Pancreas (tissue), 10 donors: ENCODE measurements at regions not wholly inside any gene's neighbourhood (a gene's known extent, or its start where the extent isn't known, plus 50 kb on each side); places are given as distances from the start of the nearest gene placed in this dataset.

Experiments
- ATAC-seq, 4 donors: fragments of 200-7000 bp; cut with Tn5 transposase; one replicate each; pipeline versions ENCODE4 v1.8.0 to v1.9.1; 2020; ENCODE audit warnings: mild to moderate bottlenecking in 4 of 4, moderate library complexity in 4 of 4
- DNase-seq, 6 donors: peaks; one replicate each; pipeline ENCODE4 v3.0.0-alpha.2; 2020
- FAIRE-seq: peaks from 2 replicates; lab custom pipeline; 2012; peaks lifted over from hg19 to GRCh38; lab: Jason Lieb, UNC
- H3K27ac ChIP-seq, 4 donors: fragments of 200-600 bp; sonication (generic); 1 replicate in 3 of 4; 2 replicates in 1 of 4; pipeline versions ENCODE4 v1.5.0 to v1.8.0; 2020
- H3K27me3 ChIP-seq, 4 donors: fragments of 200-600 bp; one replicate each; pipeline ENCODE4 v1.8.0; 2021
- H3K36me3 ChIP-seq, 3 donors: fragments of 200-600 bp; sonication (generic) in 1 of 3; one replicate each; pipeline versions ENCODE4 v1.5.0 to v1.8.0; 2020 to 2021
- H3K4me1 ChIP-seq, 3 donors: fragments of 200-600 bp; one replicate each; pipeline ENCODE4 v1.8.0; 2021
- H3K4me3 ChIP-seq, 4 donors: fragments of 200-600 bp; sonication (generic) in 2 of 4; one replicate each; pipeline versions ENCODE4 v1.5.0 to v1.8.0; 2020 to 2021
- H3K9me3 ChIP-seq, 4 donors: fragments of 200-600 bp; one replicate each; pipeline ENCODE4 v1.8.0; 2021
- WGBS, 2 donors: extraction: QIAGEN DNeasy Blood & Tissue Kit; methylation state at CpG; one replicate each; pipeline ENCODE4 v1.1.7; 2013; 5-methylcytosine and 5-hydroxymethylcytosine counted together
- intact Hi-C, 3 donors: fragments of 100-400 bp; cut with DNase I; formaldehyde crosslinking; loops; one replicate each; pipeline versions ENCODE4 v1.11.1 to v1.14.2; 2022
- TF ChIP-seq, protein P1 (sequence below), 4 donors: fragments of 200-600 bp; sonication (generic) in 3 of 4; IDR thresholded peaks; one replicate each; pipeline versions ENCODE4 v1.5.0 to v1.8.0; 2021; ENCODE audit warnings: antibody characterized with exemption in 4 of 4
- donor health status: healthy with polysubstance abuse.
- donor health status: DM: no; HTN: no; CAD: no; lungs with moderate emphysema.
- donor health status: DM: no; HTN: no; CAD: no.
- donor health status: control.
- donor health status: control.
- donor health status: Bipolar disorder and iron deficiency.
- donor health status: DM: yes; HTN: yes; CAD: no.
- donor health status: DM: no; HTN: no; CAD: no.
- donor health status: DM: no; HTN: no; CAD: no.
- donor health status: DM: yes; HTN: yes; CAD: no.

DNA sequence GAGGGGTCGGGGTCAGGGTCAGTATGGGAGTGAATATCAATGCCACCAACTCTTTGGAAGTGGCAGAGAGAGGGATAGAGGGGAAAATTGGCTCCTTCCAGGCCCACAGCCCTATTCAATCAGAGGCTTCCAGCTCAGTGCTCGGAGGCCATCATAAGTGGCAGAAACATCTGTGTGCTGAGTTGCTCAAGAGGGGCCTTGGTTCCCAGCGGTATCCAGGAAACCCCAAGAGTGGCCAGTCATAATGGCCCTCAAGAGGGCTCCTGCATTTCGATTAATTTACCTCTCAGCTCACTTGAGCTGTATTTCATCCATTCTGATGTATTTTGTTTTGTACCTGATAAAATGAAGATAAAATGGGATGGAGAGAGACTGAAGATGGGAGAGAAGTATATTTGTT lies 154.3 kb upstream of the EOLA2 start:
- no peak overlapping the region for H3K4me3 ChIP-seq
- whole genome bisulfite sequencing, 2 donors, result 53 to 82% methylated on average over 4 of the region's 4 CpGs
- no peak overlapping the region for H3K27ac ChIP-seq
- DNase-seq (no peak), ATAC-seq (peak in 2 of 4 donors; percentile 70), FAIRE-seq (no peak)
- no peaks in the 10 kb centered on the region for H3K9me3 ChIP-seq
- no peaks in the 10 kb centered on the region for H3K36me3 ChIP-seq
- intact Hi-C loops, result no loop called here
- H3K27me3 ChIP-seq, result no peaks in the 10 kb centered on the region
- TF ChIP-seq, protein P1, sequence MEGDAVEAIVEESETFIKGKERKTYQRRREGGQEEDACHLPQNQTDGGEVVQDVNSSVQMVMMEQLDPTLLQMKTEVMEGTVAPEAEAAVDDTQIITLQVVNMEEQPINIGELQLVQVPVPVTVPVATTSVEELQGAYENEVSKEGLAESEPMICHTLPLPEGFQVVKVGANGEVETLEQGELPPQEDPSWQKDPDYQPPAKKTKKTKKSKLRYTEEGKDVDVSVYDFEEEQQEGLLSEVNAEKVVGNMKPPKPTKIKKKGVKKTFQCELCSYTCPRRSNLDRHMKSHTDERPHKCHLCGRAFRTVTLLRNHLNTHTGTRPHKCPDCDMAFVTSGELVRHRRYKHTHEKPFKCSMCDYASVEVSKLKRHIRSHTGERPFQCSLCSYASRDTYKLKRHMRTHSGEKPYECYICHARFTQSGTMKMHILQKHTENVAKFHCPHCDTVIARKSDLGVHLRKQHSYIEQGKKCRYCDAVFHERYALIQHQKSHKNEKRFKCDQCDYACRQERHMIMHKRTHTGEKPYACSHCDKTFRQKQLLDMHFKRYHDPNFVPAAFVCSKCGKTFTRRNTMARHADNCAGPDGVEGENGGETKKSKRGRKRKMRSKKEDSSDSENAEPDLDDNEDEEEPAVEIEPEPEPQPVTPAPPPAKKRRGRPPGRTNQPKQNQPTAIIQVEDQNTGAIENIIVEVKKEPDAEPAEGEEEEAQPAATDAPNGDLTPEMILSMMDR (IDR thresholded peaks at IDR 0.05), result no peak
- no peaks in the 10 kb centered on the region for H3K4me1 ChIP-seq

DNA sequence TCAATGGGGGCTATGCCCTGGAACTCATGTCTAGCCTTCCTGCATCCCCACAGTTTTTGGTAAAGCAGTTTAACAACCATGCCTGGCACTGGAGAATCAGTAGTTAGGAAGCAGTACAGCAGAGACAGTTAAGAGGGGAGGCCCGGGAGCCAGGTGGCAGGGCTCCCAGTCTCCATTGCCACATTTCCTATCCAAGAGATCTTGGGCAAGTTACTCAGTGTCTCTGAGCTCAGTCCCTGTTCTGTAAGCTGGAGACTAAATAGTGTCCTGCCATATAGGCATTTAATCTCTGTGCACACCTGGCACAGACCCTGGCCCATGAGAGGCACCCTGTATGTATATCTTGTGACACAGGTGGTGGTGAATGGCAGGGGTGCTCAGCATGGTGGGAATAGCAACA lies 156.1 kb upstream of the EOLA2 start:
- no peaks in the 10 kb centered on the region for H3K27me3 ChIP-seq
- 56 to 68% methylated on average over 1 of the region's 1 CpG for WGBS, 2 donors
- FAIRE-seq (no peak), DNase-seq (no peak), ATAC-seq (no peak)
- H3K4me3 ChIP-seq, result no peak overlapping the region
- TF ChIP-seq, protein P1 (IDR thresholded peaks at IDR 0.05), result no peak
- no peak overlapping the region for H3K27ac ChIP-seq
- H3K4me1 ChIP-seq, result no peaks in the 10 kb centered on the region
- intact Hi-C loops, result no loop called here
- H3K9me3 ChIP-seq, result no peaks in the 10 kb centered on the region
- H3K36me3 ChIP-seq, result no peaks in the 10 kb centered on the region

DNA sequence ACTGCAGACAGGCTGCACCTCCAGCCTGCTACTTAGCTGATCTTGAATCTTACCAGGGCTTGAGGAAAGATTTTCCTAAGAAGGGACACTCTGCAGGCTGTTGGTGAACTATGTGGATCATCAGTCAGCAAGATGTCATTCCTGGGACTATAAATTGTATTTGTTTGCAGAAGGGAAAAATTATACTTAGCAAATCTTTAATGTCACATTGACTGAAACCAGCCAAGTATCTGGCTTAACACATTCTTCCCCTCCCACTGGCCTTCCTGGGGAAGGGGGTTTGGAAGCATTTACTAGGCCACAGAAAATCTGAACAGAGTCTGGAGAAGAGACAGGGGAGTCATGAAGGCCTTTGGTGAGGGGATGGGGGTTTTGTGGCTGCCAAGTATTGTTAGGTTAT lies 156.7 kb upstream of the EOLA2 start:
- TF ChIP-seq, protein P1 (IDR thresholded peaks at IDR 0.05), result no peak
- ATAC-seq (no peak), DNase-seq (no peak), FAIRE-seq (no peak)
- H3K9me3 ChIP-seq, result no peaks in the 10 kb centered on the region
- no peaks in the 10 kb centered on the region for H3K4me1 ChIP-seq
- H3K4me3 ChIP-seq, result no peak overlapping the region
- no peak overlapping the region for H3K27ac ChIP-seq
- no peaks in the 10 kb centered on the region for H3K27me3 ChIP-seq
- H3K36me3 ChIP-seq, result no peaks in the 10 kb centered on the region
- intact Hi-C loops, result no loop called here

DNA sequence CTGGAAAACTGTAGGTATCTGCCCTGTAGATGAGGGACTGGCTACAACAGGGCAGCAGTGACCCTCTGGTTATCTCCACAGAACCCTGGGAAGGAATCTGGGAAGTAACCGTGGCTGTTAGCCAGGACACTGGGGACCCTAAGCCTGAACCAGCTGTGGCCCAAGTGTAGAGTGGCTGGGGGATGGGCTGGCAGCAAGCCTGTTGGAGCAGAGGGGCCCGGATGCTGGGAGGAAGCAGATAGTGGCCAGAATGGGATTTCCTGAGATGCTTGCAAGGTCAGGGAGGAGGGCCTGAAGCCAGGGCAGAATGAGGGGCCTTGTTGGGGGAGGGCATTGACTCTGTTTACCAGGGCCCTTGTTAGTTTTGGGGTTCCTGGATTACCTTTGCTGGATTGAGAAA lies 161.0 kb upstream of the EOLA2 start:
- no peaks in the 10 kb centered on the region for H3K27me3 ChIP-seq
- TF ChIP-seq, protein P1 (IDR thresholded peaks at IDR 0.05), result no peak
- H3K36me3 ChIP-seq, result no peaks in the 10 kb centered on the region
- 44 to 65% methylated on average over 2 of the region's 2 CpGs for WGBS, 2 donors
- no peaks in the 10 kb centered on the region for H3K9me3 ChIP-seq
- no peak for FAIRE-seq
- H3K27ac ChIP-seq, result no peak overlapping the region
- intact Hi-C loops, result no loop called here
- no peak for DNase-seq
- H3K4me1 ChIP-seq, result no peaks in the 10 kb centered on the region
- H3K4me3 ChIP-seq, result no peak overlapping the region
- ATAC-seq, result no peak

DNA sequence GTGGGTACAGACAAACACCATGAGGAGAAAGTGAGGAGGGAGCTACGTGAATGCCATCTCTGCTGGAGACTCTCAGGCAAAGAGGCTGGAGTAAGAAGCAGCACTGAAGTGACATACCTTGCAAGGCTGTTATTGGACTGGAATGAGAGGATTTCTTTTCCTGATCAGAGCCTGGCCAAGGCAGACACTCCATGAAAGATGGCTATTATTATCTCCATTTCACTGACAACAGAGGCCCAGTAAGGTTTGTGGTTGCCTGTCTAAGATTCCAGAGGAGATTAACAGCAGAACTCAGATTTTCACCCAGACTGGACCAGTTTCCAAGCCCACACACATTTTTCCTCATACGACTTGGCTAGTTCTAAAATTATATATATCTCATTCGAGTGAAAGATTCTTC lies 162.0 kb upstream of the EOLA2 start:
- H3K27me3 ChIP-seq, result no peaks in the 10 kb centered on the region
- WGBS, 2 donors, result 66 to 71% methylated on average over 3 of the region's 3 CpGs
- FAIRE-seq (no peak), DNase-seq (no peak), ATAC-seq (no peak)
- intact Hi-C loops, result no loop called here
- H3K36me3 ChIP-seq, result no peaks in the 10 kb centered on the region
- TF ChIP-seq, protein P1 (IDR thresholded peaks at IDR 0.05), result no peak
- no peak overlapping the region for H3K27ac ChIP-seq
- no peaks in the 10 kb centered on the region for H3K9me3 ChIP-seq
- no peaks in the 10 kb centered on the region for H3K4me1 ChIP-seq
- no peak overlapping the region for H3K4me3 ChIP-seq
